ENCODE measurements at regions not wholly inside any gene's neighbourhood (a gene's known extent, or its start where the extent isn't known, plus 50 kb on each side); places are given as distances from the start of the nearest gene placed in this dataset.

DNA sequence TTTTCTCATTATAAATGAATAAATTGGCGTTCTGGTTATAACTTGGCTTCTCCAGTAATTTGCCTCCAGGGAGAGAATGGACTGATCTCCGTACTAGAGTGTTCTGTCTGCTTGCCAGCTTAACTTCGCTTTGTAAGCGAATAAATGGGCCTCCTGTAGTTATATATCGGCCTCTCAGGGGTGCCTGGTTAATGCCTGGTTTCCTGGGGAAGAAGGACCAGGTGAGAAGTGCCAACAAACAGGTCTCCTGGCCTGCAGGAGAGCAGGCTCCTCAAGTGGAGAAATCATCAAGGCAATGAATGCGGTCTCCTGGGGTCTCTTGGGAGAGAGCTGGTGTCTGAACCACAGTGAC is 107.4 kb upstream of the SERBP1 start:
- TF ChIP-seq EZH2phosphoT487 (IDR thresholded peaks at IDR 0.05) (no peak), EZH2 (IDR thresholded peaks at IDR 0.05) (no peak)
- TF ChIP-seq, protein P1, sequence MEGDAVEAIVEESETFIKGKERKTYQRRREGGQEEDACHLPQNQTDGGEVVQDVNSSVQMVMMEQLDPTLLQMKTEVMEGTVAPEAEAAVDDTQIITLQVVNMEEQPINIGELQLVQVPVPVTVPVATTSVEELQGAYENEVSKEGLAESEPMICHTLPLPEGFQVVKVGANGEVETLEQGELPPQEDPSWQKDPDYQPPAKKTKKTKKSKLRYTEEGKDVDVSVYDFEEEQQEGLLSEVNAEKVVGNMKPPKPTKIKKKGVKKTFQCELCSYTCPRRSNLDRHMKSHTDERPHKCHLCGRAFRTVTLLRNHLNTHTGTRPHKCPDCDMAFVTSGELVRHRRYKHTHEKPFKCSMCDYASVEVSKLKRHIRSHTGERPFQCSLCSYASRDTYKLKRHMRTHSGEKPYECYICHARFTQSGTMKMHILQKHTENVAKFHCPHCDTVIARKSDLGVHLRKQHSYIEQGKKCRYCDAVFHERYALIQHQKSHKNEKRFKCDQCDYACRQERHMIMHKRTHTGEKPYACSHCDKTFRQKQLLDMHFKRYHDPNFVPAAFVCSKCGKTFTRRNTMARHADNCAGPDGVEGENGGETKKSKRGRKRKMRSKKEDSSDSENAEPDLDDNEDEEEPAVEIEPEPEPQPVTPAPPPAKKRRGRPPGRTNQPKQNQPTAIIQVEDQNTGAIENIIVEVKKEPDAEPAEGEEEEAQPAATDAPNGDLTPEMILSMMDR (IDR thresholded peaks at IDR 0.05) = no peak
- H3K9ac ChIP-seq = no peak overlapping the region
- H3F3A ChIP-seq (ENCODE audit: low read depth) = peaks cover 7% of the 10 kb centered on the region
- peaks cover 2% of the 10 kb centered on the region for H3K27me3 Mint-ChIP-seq (ENCODE audit: insufficient read depth, low read depth)
- H3K9me3 Mint-ChIP-seq = no peaks in the 10 kb centered on the region
- H3K4me2 ChIP-seq = peak overlapping the region; percentile 42
- DNase-seq (ENCODE audit: low spot score) = no peak
- H2AFZ ChIP-seq (replicated peaks) = no peak overlapping the region
- H3K27ac ChIP-seq = no peak overlapping the region
- peaks cover 21% of the 10 kb centered on the region for H3K4me1 Mint-ChIP-seq
- H3K36me3 ChIP-seq = no peaks in the 10 kb centered on the region
- H3K4me3 Mint-ChIP-seq = no peak overlapping the region
- no peaks in the 10 kb centered on the region for H3K36me3 Mint-ChIP-seq
- no peak overlapping the region for H3K27ac Mint-ChIP-seq
- no peaks in the 10 kb centered on the region for H4K20me1 ChIP-seq (ENCODE audit: low read depth)
- H3K4me3 ChIP-seq = no peak overlapping the region
- no peaks in the 10 kb centered on the region for H3K79me2 ChIP-seq (ENCODE audit: low read depth)
- no peaks in the 10 kb centered on the region for H3K9me3 ChIP-seq (ENCODE audit: low read depth)
- H3K27me3 ChIP-seq = no peaks in the 10 kb centered on the region
- H3K4me1 ChIP-seq = peaks cover 10% of the 10 kb centered on the region

- Histone ChIP-seq H3K27me3 (no peaks in the 10 kb centered on the region), H3K9me3 (ENCODE audit: low read depth) (no peaks in the 10 kb centered on the region), H3K27ac (no peak overlapping the region), H3K4me3 (no peak overlapping the region), H3K36me3 (no peaks in the 10 kb centered on the region), H3K4me2 (no peak overlapping the region), H3K9ac (no peak overlapping the region), H3K4me1 (peaks cover 10% of the 10 kb centered on the region), H3F3A (ENCODE audit: low read depth) (peaks cover 7% of the 10 kb centered on the region), H2AFZ (replicated peaks) (no peak overlapping the region), H3K79me2 (ENCODE audit: low read depth) (no peaks in the 10 kb centered on the region), H4K20me1 (ENCODE audit: low read depth) (no peaks in the 10 kb centered on the region)
- Mint-ChIP-seq H3K36me3 (no peaks in the 10 kb centered on the region), H3K27ac (no peak overlapping the region), H3K9me3 (no peaks in the 10 kb centered on the region), H3K27me3 (ENCODE audit: insufficient read depth, low read depth) (peaks cover 2% of the 10 kb centered on the region), H3K4me3 (no peak overlapping the region), H3K4me1 (peaks cover 15% of the 10 kb centered on the region)
- DNase-seq (ENCODE audit: low spot score) = no peak
- TF ChIP-seq EZH2 (IDR thresholded peaks at IDR 0.05) (no peak), EZH2phosphoT487 (IDR thresholded peaks at IDR 0.05) (no peak)
- TF ChIP-seq, protein P1 (IDR thresholded peaks at IDR 0.05) = no peak
Observed at GRCh38 chr1:67540025-67540732, 110.0 kb upstream of the SERBP1 start.

DNA sequence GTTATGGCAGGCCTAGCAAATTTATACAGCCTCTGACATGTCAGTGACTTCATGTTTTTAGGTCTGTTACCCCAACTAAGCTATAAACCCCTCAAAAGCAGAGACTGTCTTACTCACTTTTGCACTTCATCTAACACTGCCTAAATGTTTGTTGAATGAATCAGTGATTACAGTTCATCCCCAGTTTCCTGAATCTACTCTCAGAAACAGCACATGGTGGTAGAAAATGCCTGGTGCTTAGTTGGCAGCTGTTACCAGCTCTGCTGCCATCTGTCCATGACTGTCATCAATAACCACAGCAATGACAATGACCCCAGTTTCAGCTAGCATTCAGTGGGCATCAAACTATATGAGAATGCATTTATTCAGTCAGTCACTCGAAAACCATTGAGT is 110.5 kb upstream of the SERBP1 start:
- Histone ChIP-seq H4K20me1 (ENCODE audit: low read depth) (no peaks in the 10 kb centered on the region), H3F3A (ENCODE audit: low read depth) (peaks cover 7% of the 10 kb centered on the region), H3K27ac (no peak overlapping the region), H3K4me3 (no peak overlapping the region), H3K36me3 (no peaks in the 10 kb centered on the region), H3K27me3 (no peaks in the 10 kb centered on the region), H3K9me3 (ENCODE audit: low read depth) (no peaks in the 10 kb centered on the region), H2AFZ (replicated peaks) (no peak overlapping the region), H3K79me2 (ENCODE audit: low read depth) (no peaks in the 10 kb centered on the region), H3K4me1 (peaks cover 10% of the 10 kb centered on the region), H3K4me2 (no peak overlapping the region), H3K9ac (no peak overlapping the region)
- no peak overlapping the region for H3K4me3 Mint-ChIP-seq
- peaks cover 2% of the 10 kb centered on the region for H3K27me3 Mint-ChIP-seq (ENCODE audit: insufficient read depth, low read depth)
- no peak overlapping the region for H3K27ac Mint-ChIP-seq
- H3K36me3 Mint-ChIP-seq = no peaks in the 10 kb centered on the region
- DNase-seq (ENCODE audit: low spot score) = no peak
- TF ChIP-seq, protein P1 (IDR thresholded peaks at IDR 0.05) = no peak
- no peaks in the 10 kb centered on the region for H3K9me3 Mint-ChIP-seq
- peaks cover 13% of the 10 kb centered on the region for H3K4me1 Mint-ChIP-seq
